AG04449 (cell line): ENCODE measurements at regions not wholly inside any gene's neighbourhood (a gene's known extent, or its start where the extent isn't known, plus 50 kb on each side); places are given as distances from the start of the nearest gene placed in this dataset.

ENCODE experiments used
- CTCF ChIA-PET: fragments of 350-600 bp; formaldehyde crosslinking; extraction: SDS; loops from one replicate; lab custom pipeline; 2021; ENCODE audit warnings: antibody characterized with exemption; lab: Yijun Ruan, JAX
- POLR2A ChIA-PET: fragments of 400-600, 350-600 bp; formaldehyde crosslinking; extraction: SDS; loops from one replicate; lab custom pipeline; 2020; ENCODE audit warnings: antibody characterized with exemption, inconsistent platforms; lab: Yijun Ruan, JAX
- DNase-seq: peaks from one replicate; pipeline ENCODE4 v3.0.0-alpha.2; 2010; ENCODE audit warnings: low read depth, low spot score
- H3K4me3 ChIP-seq: 2 replicates; pipeline ENCODE4 v1.5.1; 2011; ENCODE audit warnings: low read depth, mild to moderate bottlenecking, control low read depth, low read length
- TF ChIP-seq, protein P1 (sequence below): IDR thresholded peaks from one replicate; pipeline ENCODE4 v1.5.1; 2011; ENCODE audit warnings: mild to moderate bottlenecking, moderate library complexity, low read length, control low read depth, inconsistent platforms; ENCODE audit not compliant: insufficient read depth; ENCODE audit errors: missing control alignments

DNA sequence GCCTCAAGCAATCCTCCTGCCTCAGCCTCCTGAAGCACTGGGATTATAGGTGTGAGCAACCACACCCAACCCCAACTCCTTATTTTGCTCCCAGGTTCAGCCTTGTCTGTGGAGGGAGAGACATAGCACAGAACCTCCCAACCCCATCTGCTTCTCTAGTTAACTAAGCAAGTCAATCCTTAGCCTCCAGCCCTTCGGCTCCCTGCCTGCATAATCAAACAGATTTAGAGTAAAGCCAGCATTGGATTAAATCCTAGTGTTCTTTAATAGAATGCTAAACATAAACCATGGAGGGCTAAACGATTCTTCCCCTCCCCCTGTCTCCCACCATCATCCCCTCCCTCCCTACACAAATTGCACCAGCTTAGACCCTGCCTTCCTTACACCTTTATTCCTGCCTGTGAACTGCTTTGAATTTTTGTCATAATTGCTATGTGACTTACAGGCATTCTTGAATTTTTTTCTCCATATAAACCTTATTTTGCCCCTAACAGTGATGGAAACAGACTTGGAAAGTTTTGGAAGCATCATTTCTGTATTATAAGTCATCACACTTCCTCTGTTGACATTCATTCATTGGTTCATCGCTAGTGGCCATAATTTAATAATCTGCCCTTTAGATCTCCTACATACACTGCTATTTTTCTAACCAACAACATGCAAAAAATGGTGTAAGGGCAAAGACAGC lies 72.6 kb upstream of the TOMM7 start:
- peak; percentile 7 for DNase-seq
- CTCF ChIA-PET = interaction anchor here (1.0 kb wide), 1 partner anchor 115 kb away, joined by 3 read pairs; no protein-coding TSS in a partner anchor
- POLR2A ChIA-PET = no interaction called here
- TF ChIP-seq, protein P1, sequence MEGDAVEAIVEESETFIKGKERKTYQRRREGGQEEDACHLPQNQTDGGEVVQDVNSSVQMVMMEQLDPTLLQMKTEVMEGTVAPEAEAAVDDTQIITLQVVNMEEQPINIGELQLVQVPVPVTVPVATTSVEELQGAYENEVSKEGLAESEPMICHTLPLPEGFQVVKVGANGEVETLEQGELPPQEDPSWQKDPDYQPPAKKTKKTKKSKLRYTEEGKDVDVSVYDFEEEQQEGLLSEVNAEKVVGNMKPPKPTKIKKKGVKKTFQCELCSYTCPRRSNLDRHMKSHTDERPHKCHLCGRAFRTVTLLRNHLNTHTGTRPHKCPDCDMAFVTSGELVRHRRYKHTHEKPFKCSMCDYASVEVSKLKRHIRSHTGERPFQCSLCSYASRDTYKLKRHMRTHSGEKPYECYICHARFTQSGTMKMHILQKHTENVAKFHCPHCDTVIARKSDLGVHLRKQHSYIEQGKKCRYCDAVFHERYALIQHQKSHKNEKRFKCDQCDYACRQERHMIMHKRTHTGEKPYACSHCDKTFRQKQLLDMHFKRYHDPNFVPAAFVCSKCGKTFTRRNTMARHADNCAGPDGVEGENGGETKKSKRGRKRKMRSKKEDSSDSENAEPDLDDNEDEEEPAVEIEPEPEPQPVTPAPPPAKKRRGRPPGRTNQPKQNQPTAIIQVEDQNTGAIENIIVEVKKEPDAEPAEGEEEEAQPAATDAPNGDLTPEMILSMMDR = no peak
- H3K4me3 ChIP-seq = no peak overlapping the region

DNA sequence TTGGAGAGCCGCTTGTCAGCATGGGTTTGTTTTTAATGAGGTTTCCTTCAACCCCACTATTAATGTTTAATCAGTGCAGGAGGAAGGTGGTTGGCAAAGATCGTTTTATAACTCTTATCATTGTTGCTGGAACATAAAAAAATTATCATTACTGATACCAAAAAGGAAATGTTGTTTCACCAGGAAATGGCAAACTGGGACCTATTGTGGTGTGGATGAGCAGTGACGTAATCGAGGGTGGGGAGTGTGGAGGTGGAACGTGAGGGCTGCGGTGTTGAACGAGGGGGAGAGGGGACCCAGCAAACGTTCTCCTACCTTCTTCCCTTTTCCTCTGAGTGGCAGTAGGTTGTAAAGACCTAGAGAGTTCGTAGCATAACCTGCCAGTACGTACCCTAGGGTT lies 71.9 kb upstream of the TOMM7 start:
- no peak overlapping the region for H3K4me3 ChIP-seq
- POLR2A ChIA-PET = no interaction called here
- TF ChIP-seq, protein P1 = no peak
- DNase-seq = no peak
- CTCF ChIA-PET = interaction anchor here (1.0 kb wide), 1 partner anchor 116 kb away, joined by 3 read pairs; no protein-coding TSS in a partner anchor

DNA sequence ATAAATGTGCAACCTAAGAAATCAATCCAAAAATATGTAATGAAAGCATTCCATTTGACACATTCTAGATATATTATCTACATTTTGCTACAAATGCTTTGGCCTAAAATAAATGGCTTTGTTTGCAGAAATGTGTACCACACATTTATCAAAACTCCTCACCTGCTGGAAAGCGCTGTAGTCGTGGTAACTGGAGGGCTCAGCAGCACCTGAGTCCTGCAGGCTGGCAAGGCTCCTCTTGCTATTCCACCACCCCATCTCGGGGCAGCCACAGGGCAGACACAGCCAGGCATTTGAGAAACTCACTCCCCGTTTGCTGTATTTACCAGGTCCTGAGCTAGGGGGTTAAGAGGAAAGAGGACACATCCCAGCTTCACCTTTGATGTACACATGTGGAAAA lies 68.1 kb upstream of the TOMM7 start:
- no peak for DNase-seq
- CTCF ChIA-PET = no interaction called here
- H3K4me3 ChIP-seq = no peak overlapping the region
- TF ChIP-seq, protein P1 = no peak
- POLR2A ChIA-PET = no interaction called here

DNA sequence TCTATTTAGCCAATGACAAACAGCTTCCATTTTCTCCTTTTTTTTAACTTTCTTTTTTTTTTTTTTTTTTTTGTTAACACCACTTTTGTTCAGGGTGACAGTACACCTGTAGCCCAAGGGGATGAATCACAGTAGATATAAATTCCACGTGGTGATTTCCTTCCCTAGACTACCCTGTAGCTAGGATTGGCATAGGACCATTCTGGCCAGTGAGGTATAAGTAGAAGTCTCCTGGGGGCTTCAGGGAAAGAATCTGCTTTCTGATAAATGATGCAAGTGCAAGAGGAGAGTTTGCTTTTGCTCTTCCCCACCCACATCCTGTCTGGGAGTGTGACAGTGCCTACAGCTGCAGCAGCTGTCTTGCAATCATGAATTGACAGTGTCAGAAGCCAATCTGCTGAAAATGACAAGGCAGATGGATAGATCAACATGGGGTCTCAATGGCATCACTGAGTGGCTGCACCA lies 63.2 kb upstream of the TOMM7 start:
- ChIA-PET POLR2A (interaction anchor here (0.7 kb wide), 1 partner anchor 159 kb away, joined by 3 read pairs; no protein-coding TSS in a partner anchor), CTCF (interaction anchor here (0.7 to 1.6 kb wide), 3 partner anchors 10 to 169 kb away, joined by 3 to 4 read pairs (median 3); no protein-coding TSS in a partner anchor)
- DNase-seq = no peak
- no peak overlapping the region for H3K4me3 ChIP-seq
- TF ChIP-seq, protein P1 = no peak

DNA sequence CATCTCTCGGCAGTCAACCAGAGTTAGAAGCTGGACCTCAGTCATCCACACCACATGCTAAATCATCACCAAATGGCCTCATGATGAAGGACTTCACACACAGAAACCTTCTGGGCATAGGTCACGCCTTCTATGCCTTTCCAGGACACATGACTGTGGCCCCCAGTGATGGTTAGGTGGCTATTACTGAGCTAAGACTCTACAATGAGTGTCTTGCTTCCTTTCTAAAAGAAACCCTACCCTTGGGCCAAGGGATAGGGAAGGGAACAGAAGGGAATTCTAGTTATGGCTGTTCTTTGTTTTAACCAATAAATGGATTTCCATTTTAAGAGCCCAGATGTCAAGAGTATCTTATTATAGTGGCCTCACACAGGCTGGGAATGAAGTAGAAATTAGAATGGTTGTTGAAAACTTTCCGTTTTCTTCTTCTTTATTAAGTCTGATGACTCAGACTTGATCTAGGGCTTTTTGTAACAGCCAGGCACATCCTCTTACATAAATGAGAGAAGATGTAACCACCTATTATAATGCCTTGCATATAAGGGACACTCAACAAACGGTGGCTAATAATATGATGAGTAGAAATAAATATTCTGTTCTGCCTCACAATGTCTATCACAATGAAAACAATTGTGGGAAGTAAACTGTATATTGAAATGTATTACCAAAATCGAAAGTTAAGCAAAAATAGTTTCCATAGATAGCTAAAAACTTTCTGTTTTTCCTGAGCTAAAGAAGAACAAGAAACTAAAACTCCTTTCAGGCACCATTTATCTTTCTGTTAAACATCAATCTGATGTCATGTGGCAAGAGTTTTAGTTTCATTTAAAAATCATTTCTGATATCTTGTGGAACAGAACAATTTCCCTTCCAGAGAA lies 62.5 kb upstream of the TOMM7 start:
- TF ChIP-seq, protein P1 = no peak
- no peak overlapping the region for H3K4me3 ChIP-seq
- DNase-seq = no peak
- POLR2A ChIA-PET = interaction anchor here (0.7 kb wide), 1 partner anchor 159 kb away, joined by 3 read pairs; no protein-coding TSS in a partner anchor
- CTCF ChIA-PET = interaction anchor here (0.7 to 1.6 kb wide), 3 partner anchors 10 to 170 kb away, joined by 3 to 4 read pairs (median 3); no protein-coding TSS in a partner anchor

DNA sequence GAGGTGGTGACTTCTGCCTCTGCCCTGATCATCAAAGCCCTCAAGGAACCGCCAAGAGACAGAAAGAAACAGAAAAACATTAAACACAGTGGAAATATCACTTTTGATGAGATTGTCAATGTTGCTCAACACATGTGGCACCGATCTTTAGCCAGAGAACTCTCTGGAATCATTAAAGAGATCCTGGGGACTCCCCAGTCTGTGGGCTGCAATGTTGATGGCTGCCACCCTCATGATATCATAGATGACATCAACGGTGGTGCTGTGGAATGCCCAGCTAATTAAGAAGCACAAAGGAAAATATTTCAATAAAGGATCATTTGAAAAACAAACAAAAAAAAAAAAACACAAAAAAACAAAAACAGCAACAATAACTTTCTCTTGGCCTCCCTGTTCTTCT lies 59.5 kb upstream of the TOMM7 start:
- CTCF ChIA-PET = no interaction called here
- TF ChIP-seq, protein P1 = no peak

More for the DNA sequence above, 59.5 kb upstream of the TOMM7 start:
- DNase-seq = no peak
- POLR2A ChIA-PET = no interaction called here
- no peak overlapping the region for H3K4me3 ChIP-seq
